Effector CD4-positive, alpha-beta T cell (primary cell): ENCODE measurements at regions not wholly inside any gene's neighbourhood (a gene's known extent, or its start where the extent isn't known, plus 50 kb on each side); places are given as distances from the start of the nearest gene placed in this dataset.
"Not testable (repeated sequence)": the region's sequence is repeated elsewhere in the genome, so short reads cannot be mapped to it uniquely, and the experiment has no call there.

Experiments used
- DNase-seq: peaks from one replicate; pipeline ENCODE4 v3.0.0-alpha.2; 2020

DNA sequence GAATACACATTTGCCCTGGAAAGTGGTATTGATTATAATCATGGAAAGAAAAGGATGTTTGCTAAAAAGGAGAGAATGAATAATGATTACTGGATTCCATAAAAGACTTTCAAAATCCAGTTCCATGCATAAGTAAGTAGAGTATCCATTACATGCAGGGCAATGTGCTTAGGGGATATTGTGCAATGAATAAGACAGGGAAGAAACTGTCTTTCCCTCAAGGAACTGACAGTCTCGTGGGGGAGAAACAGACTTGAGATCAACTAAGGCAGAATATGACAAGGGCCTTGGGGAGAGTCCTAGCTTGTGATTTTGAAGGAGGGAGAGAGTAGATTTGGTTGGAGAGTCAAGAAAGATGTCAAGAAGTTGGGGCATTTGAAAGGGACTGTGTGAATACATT is 130.6 kb downstream of the SPP2 start:
- no peak for DNase-seq

DNA sequence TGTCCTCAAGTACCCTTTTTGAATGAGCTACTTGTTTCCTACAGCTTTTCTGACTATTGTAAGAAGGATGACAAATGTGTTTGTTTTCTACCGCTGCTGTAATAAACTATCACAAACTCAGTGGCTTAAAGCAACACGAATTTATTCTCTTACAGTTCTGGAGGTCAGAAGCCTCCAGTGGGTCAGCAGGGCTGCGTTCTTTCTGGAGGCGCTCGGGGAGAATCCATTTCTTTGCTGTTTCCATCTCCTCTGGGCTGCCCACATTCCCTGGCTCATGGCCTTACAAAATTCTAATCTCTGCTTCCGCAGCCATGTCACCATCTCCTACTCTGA is 128.5 kb downstream of the SPP2 start:
- no peak for DNase-seq

DNA sequence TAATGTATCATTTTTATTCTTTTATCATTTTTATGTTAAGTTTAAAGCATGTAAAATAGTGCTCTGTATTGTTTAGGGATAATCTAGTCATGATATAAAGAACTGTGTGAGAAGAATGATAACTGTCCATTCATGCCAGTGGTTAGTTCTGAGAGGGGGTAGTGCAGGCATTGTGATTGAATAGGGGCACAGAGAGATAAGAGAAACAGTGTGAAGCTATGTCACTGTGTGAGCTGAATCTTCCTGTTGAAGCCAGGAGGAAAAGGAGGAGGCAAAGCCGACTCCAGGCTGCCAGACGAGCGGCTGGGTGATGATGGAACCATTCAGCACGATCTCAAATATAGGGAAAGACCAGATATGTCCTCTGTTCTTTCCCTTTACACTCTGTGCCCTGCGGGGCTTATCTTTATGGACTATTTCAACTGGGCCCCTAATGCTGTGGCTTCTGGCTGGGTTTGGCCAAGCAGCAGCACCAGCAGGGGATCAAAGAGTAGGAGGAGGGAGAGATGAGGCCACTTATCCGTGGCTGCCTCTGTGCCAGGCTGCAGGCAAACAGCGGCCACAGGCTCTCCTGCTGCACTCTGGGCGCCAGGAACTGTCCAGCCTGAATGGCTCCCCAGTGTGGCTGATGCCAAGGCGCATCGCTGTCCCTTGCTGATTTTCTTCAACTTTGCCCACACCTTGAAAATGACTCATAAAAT is 128.0 kb downstream of the SPP2 start:
- DNase-seq: no peak

DNA sequence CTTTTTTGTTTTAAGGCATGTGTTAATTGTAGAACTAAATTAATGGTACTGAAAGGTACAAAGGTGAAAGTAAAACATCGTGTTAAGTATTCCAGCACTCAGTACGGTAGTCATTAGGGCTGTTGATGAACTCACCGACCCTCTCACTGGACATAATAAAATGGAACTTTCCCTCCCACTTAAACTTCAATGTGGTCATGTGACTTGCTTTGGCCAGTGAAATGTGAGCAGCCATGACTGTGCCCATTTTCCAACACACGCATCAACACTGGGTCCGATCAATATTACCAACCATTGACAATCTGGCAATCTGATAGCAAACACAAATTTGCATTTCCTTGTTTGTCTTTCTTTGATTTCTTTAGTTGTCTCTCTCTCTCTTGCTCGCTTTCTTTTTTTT is 125.1 kb downstream of the SPP2 start:
- DNase-seq: no peak

DNA sequence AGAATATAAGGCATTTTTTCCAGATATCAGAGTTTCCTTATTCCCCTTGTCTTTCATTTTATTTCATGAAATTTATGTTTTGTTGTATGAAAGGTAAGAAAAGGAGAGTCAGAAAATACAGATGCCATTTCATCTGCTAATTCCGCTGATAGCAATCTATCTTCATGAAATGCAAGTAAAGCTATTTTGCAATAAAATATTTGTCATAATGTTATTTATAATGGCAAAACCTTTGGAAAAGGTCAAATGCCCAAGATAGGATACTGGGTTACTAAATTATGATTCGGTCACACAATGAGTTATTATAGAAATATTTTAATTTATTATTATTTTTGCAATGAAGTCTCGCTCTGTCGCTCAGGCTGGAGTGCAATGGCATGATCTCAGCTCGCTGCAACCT is 124.2 kb downstream of the SPP2 start:
- DNase-seq: no peak

DNA sequence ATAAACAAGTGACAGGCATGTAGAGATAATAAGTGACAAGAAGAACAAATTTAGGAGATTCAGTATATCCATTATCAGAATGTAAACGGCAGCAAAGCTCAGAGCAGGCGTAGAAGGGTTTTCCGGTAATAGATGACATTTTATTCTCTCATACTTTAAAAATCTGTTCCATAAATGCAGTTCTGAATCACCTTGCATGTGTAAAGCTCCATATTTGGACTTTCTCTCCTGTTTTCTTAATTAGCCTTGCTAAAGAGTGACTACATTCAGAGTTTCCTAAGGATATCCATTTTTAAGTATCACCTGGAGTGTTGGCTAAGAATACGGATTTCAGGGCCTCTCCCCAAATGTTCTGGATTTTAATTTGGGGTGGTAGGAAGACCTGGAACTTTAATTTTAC is 122.0 kb downstream of the SPP2 start:
- DNase-seq: no peak

DNA sequence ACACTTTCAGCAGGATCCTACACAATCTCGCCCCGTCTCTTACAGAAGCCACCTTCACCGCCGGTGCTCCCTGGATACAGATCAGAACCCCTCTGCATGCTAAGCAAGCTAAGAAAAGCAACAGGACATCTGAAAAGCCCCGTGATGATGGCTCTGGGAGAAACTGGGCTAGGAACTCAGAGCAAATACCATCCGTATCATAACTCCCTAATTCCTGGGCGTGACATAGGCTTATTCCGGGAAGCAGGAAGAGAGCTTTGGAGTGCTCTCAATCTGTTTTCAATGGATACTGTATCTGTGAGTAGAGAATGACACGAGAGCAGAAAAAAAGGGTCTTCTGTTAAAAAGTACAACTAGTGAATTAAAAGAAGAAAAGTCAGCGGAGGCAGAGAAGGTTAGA is 121.6 kb downstream of the SPP2 start:
- no peak for DNase-seq

DNA sequence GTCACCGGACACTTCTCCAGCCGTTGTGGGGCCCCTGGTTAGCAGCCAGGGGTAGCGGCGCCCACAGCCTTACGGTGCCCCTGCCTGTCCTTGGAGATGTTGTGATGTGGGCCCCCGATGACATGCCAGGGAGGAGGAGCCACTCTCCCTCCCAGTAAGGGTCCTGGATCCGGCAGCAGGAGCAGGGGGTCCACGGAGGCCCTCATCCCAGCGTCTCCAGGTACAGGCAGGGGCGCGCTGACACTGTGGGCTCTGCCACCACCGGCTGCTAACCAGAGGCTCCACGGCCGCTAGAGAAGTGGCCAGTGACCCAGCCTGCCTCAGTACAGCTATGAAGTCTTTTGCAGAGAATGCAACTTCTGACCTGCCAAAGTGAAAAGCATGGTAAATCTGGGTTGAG is 121.2 kb downstream of the SPP2 start:
- no peak for DNase-seq

DNA sequence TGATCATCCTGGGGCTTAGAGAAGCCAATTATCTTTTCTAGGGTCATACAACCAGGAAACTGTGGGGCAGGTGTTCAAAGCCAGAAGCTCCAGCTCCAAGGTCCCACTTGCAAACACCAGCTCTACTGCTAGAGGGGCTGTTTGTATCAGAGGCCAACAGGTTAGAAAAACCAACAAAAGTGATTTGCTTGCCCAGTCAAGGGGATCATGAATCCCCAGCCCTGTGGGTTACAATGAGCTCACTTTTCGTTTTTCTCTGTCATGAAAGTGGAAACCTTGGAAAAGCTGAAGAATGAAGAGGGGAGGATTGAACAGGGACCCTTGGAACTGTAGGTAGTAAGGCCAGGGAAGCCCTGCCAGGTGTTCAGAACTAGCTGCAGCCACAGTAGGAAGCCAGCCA is 119.2 kb downstream of the SPP2 start:
- DNase-seq: no peak

DNA sequence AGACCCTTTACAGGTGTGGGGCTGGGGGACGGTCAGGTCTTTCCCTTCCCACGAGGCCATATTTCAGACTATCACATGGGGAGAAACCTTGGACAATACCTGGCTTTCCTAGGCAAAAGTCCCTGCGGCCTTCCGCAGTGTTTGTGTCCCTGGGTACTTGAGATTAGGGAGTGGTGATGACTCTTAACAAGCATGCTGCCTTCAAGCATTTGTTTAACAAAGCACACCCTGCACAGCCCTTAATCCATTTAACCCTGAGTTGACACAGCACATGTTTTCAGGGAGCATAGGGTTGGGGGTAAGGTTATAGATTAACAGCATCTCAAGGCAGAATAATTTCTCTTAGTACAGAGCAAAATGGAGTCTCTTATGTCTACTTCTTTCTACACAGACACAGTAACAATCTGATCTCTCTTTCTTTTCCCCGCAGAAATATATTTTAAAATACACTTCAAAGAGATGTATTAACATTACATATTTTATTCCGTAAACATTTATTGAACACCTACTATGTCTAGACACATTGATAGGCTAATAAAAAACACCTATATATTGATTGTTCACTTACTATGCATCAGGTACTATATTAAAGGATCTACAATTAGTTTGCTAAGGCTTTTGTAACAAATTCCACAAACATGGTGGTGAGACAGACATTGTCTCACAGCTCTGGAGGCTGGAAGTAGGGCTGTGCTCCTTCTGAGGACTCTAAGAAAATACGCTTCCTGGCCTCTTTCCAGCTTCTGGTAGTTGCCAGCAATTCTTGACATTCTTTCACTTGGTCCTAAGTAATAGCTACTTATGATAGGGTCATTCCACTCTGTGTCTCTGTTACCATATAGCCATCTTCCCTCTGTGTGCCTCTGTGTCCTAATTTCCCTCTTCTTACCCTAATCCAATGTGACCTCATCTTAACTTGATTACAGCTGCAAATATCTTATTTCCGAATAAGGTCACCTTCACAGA is 118.4 kb downstream of the SPP2 start:
- DNase-seq: not testable (repeated sequence)

DNA sequence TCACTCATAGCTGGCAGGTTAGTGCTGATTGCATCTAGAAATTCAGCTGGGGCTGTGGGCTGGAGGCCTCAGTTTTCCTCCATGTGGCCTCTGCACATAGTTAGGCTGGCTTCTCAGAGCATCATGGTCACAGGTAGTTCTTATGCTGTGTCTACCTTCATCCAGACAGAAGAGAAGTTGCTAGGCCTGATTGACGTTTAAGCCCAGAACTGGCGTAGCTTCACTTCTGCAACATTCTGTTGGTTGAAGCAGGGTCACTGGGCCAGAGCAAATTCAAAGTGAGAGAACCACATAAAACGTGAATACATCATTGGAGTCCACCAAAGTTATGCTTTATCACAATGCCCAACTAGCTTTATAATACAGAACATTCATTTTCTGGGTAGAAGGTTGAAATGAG is 116.0 kb downstream of the SPP2 start:
- DNase-seq: no peak

DNA sequence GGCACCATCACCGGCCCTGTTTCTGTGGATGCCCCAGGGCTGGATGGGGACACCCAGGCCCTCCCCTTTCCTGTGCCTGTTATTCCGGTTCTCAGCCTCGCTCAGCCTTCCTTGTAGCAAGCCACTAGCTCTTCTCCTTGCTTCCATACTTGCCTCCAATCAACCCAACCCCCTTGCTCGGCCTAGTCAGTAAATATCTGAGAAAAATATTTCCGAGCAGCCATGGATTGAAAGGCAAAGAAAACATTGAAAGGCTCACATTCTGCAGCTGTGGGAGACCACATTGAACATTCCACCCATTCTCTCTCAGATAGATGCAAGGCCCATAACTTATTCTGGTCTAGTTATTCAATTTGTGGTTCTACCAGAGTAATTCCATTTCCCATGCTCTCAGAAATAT is 114.9 kb downstream of the SPP2 start:
- DNase-seq: no peak

DNA sequence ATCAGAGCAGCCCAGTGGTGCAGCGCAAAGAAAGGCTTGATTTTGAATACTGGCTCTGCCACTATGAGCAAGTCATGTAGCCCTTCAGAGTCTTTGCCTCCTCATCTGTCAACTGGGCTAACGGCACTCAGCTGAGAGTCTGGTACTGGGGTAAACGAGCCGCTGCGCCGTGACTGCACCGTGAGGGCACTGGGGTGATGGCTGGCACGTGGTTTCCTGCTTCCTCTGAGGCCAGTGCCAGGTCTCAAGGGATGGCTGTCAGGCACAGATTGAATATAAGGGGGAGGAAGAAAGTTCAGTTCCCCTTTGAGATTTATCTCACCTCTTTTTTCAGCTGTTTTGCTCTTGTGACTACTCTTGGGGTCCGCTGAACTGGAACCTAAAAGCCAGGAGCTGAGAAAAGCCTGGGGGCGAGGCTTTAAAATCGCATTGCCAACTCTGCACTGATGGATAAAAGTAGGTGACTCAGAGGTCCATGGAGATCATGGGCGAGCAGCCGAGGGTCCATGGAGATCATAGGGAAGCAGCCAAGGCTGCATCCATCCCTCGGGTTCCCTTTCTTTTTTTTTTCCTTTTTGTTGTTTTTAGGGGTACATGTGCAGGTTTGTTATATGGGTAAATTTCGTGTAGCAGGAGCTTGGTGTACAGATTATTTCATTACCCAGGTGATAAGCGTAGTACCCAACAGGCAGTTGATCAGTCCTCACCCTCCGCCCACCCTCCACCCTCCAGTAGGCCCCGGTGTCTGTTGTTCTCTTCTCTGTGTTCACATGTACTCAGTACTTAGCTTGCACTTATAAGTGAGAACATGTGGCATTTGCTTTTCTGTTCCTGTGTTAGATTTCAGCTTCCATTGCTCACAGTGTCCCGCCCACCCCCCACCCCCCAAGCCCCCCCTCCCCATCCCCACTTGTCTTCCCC is 114.3 kb downstream of the SPP2 start:
- peak; percentile 49 for DNase-seq

DNA sequence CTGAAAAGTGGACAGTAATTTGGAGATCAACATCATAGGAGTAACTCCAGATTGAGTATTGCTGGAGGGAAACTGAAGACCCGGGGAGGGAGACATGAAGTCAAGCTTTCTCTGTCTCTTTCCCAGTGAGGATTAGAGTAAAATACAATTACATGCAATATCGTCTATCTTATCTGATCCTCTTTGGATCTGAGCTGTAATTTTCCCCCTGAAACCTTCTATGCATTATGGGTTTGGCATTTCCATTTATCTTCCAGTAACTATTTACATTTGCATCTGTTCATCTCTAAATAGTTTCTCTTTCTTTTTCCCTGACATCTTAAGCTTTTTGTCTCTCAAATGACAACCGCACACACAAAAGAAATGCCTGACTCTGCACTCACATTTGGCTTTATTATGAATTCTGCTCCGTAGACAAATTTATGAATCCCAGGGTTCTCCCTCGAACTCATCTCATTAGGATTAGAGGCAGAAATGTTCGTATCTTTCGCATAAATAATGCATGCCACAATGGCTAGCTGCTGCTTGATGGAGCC is 113.1 kb downstream of the SPP2 start:
- no peak for DNase-seq

DNA sequence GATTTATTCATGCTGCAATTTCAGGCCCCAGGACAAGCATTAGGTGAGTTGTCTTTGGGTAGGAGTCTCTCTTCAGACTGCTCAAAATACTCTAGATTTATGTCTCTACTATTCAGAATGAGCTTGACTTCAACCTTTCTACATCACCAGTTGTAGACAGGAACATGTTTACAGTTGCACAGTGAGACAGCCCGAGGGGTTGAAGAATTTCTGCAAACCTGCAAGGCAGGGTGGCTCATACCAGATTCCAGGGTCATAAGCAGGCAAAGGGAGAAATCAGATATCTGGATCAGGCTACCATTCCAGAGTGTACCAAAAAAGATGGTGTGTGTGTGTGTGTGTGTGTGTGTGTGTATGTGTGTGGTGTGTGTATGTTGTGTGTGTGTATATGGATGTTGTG is 112.4 kb downstream of the SPP2 start:
- DNase-seq: no peak

DNA sequence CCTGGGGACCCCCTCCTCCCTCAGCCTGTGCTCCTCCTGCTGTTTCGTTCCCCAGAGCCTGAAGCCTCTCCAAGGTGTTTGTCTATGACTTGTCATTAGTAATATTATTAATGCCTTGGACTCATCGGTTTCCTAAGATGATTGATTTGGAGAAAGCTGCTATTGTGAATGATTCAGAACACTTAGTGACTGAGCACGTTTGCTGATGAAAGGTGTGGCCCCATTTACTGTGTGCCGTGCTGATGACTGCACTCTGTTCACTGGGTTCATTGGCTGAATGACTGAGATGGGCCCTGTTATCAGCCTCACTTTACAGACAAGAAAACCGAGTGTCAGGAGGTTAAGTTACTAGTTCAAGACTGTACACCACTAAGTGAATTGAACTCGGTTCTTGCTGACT is 111.4 kb downstream of the SPP2 start:
- no peak for DNase-seq

DNA sequence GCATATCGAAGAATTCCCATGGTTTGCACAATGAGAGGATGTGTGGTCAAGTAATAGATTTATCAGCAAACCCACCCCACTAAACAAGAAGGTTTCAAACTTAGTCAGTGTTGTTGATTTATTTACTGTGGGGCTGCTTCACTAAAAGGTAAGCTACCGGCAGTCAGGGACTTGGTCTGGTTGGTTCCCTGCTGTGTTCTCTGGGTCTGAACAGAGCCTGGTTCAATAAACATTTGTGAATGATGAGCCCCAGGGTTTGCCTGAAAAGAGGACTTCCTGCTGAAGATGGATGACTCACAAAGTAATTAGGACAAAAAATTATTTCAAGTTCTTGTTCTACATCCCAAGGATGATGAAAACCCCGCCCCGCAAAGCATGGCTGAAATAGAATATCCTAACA is 108.3 kb downstream of the SPP2 start:
- DNase-seq: no peak

DNA sequence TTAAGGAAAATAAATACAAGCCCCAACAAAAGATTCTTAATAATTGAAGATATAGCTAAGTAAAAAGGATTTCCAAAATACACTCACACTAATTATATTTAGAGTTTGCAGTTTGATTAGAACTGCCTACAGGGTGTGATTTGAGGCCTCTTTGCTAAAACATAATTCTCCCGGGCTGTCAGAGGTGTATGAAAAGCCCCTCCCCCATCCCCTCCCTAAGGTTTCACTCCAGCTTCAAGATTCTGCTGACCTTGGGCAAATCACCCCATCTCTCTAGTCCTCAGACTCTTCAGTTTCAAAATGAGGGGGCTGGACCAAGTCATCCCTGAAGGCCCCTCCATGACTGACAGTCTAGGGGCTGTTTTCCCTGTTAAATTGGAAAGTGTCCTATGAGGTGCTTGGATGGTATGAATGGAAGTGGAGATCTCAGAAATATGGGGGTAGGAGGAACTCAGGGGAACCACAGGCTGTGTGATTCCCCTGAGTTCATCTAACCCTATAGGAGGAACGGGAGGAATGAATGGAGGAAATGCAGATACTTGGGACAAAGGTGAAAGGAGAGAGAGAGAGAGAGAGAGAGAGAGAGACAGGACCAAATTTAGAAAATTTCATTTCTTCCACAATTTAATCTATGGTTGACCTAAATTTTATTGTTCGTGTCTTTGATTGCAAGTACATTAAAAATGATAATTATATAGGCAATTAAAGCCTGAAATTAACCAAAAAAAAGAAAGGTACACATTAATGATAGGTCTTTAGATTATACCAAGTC is 107.5 kb downstream of the SPP2 start:
- DNase-seq: no peak

DNA sequence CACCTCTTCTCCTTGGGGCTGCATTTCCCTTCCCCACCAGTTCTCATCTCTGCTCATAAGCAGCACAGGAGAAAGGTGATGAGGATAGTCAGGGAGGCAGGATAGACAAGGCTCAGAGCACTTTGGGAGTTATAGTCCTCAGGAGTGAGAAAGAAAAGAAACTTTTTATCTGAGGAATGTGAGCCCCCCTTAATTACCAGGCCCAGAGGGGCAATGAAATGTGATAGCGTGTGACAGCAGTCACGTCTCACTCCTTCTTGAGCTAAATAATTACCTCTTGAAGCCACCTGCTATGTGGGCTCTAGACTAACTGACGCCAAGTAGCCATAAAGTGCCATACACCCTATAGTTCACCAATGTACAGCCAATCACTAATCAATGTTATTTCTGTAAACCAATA is 105.8 kb downstream of the SPP2 start:
- no peak for DNase-seq

DNA sequence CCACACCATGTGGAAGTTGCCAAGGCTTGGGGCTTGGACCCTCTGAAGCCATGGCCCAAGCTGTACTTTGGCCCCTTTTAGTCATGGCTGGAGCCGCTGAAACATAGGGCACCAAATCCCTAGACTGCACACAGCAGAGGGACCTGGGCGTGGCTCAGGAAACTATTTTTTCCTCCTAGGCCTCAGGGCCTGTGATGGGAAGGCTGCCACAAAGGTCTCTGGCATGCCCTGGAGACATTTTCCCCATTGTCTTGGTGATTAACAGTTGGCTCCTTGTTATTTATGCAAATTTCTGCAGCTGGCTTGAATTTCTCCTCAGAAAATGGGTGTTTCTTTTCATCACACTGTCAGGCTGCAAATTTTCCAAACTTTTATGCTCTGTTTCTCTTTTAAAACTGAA is 102.3 kb downstream of the SPP2 start:
- not testable (repeated sequence) for DNase-seq

DNA sequence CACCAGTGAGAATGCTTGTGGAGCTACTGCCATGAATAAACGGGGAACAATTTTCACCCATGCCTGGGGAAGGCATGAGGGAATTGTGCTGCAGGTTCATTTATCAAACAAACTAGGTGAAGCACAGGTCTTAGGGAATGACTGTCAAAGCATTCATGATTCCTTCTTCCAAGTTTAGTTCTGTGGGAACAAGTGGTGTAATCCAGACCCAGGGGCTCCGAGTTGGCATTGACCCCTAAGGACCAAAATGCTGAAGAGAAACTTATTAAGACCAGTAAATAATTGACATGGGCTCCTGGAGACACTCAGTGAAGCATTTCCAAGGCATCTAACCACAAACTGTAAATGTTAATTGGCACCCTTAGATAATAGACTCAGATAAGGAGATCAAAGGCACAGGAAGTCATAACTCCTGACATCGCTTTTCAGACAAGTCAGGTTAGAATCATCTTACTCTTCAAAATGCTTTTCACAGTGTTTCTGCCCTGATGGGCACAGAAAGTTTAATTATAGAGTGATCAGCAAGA is 96.9 kb downstream of the SPP2 start:
- DNase-seq: no peak
